ENCODE measurements at regions not wholly inside any gene's neighbourhood (a gene's known extent, or its start where the extent isn't known, plus 50 kb on each side); places are given as distances from the start of the nearest gene placed in this dataset.
A peak's percentile ranks its signal among the peaks of the same experiment; 100 is the strongest.

- intact Hi-C loops (cut with micrococcal nuclease; ENCODE audit: unreplicated experiment), result no loop called here
- Histone ChIP-seq H3K4me3 (ENCODE audit: low read depth in 2 of 2, low read length in 2 of 2) (no peak overlapping the region), H3K36me3 (ENCODE audit: control insufficient read depth, insufficient read depth, low read length) (no peaks in the 10 kb centered on the region), H3K4me1 (ENCODE audit: control insufficient read depth, insufficient read depth, low read length) (no peaks in the 10 kb centered on the region), H3K9me3 (ENCODE audit: control insufficient read depth, insufficient read depth, low read depth, low read length) (no peaks in the 10 kb centered on the region), H3K27me3 (ENCODE audit: control insufficient read depth, insufficient read depth, low read length) (no peaks in the 10 kb centered on the region), H3K27ac (ENCODE audit: low read length) (peak overlapping the region; percentile 56)
- TF ChIP-seq REST (IDR thresholded peaks at IDR 0.05; ENCODE audit: insufficient read depth in 1 of 2, low read depth in 2 of 2, low read length in 1 of 2) (no peak), POLR2AphosphoS5 (IDR thresholded peaks at IDR 0.05; ENCODE audit: low read depth, low read length) (no peak), CTCF (IDR thresholded peaks at IDR 0.05) (no peak), SIN3A (IDR thresholded peaks at IDR 0.05; ENCODE audit: borderline replicate concordance, insufficient read depth, low read depth, low read length) (no peak), TCF7L2 (IDR thresholded peaks at IDR 0.05; ENCODE audit: low read depth, low read length) (no peak)
- in situ Hi-C loops (cut with HindIII; ENCODE audit: low pct_unique_long_range_greater_than_20kb, low sequenced_read_pairs), result no loop called here
- DNase-seq (ENCODE audit: low read depth, low spot score) (peak; percentile 57), ATAC-seq (peak; percentile 85)
- BruUV-seq (replicated peaks), result no TSS peak
- CTCF ChIA-PET, result no interaction called here
- POLR2A ChIA-PET, result no interaction called here
These were observed 480.9 kb upstream of the PAPPA start for GRCh38 chr9:115672477-115673316.

GRCh38 chr9:115673599-115673998 lies 480.0 kb upstream of the PAPPA start:
- ATAC-seq, result no peak
- CTCF ChIA-PET, result no interaction called here

More at GRCh38 chr9:115673599-115673998, 480.0 kb upstream of the PAPPA start:
- DNase-seq (ENCODE audit: low read depth, low spot score), result no peak
- POLR2A ChIA-PET, result no interaction called here
- BruUV-seq (replicated peaks), result no TSS peak
- H3K4me1 ChIP-seq (ENCODE audit: control insufficient read depth, insufficient read depth, low read length), result no peaks in the 10 kb centered on the region
- no peak for TF ChIP-seq REST (IDR thresholded peaks at IDR 0.05; ENCODE audit: insufficient read depth in 1 of 2, low read depth in 2 of 2, low read length in 1 of 2)
- no peak for TF ChIP-seq POLR2AphosphoS5 (IDR thresholded peaks at IDR 0.05; ENCODE audit: low read depth, low read length)
- TF ChIP-seq TCF7L2 (IDR thresholded peaks at IDR 0.05; ENCODE audit: low read depth, low read length), result no peak
- no peak for TF ChIP-seq CTCF (IDR thresholded peaks at IDR 0.05)
- no peak for TF ChIP-seq SIN3A (IDR thresholded peaks at IDR 0.05; ENCODE audit: borderline replicate concordance, insufficient read depth, low read depth, low read length)
- in situ Hi-C loops (cut with HindIII; ENCODE audit: low pct_unique_long_range_greater_than_20kb, low sequenced_read_pairs), result no loop called here
- no peaks in the 10 kb centered on the region for H3K36me3 ChIP-seq (ENCODE audit: control insufficient read depth, insufficient read depth, low read length)
- H3K4me3 ChIP-seq (ENCODE audit: low read depth in 2 of 2, low read length in 2 of 2), result no peak overlapping the region
- intact Hi-C loops (cut with micrococcal nuclease; ENCODE audit: unreplicated experiment), result no loop called here
- H3K27me3 ChIP-seq (ENCODE audit: control insufficient read depth, insufficient read depth, low read length), result no peaks in the 10 kb centered on the region
- peak overlapping the region; percentile 56; the same call in 1 of the 2 replicates for H3K27ac ChIP-seq (ENCODE audit: low read length)
- no peaks in the 10 kb centered on the region for H3K9me3 ChIP-seq (ENCODE audit: control insufficient read depth, insufficient read depth, low read depth, low read length)
